HCT116 (cell line): ENCODE measurements at regions not wholly inside any gene's neighbourhood (a gene's known extent, or its start where the extent isn't known, plus 50 kb on each side); places are given as distances from the start of the nearest gene placed in this dataset.

ENCODE experiments used
- ATAC-seq: fragments of 200-7000 bp; cut with Tn5 transposase; 2 replicates; pipeline ENCODE4 v1.9.1; 2020; ENCODE audit warnings: mild to moderate bottlenecking, moderate library complexity
- BruUV-seq: library from RNA; stranded (reverse); fragments of 400-500 nt; replicated peaks from 2 replicates; lab custom pipeline; 2021; lab: Mats Ljungman, UMichigan
- CTCF ChIA-PET: fragments of 300-600 bp; sonication (Branson Sonifier 250); formaldehyde crosslinking; loops from one replicate; lab custom pipeline; 2021; ENCODE audit warnings: antibody characterized with exemption; lab: Charles Lee
- POLR2A ChIA-PET: fragments of 300-600, 350-600 bp; sonication (Branson Sonifier 250); formaldehyde crosslinking; loops from one replicate; lab custom pipeline; 2021; ENCODE audit warnings: antibody characterized with exemption; lab: Charles Lee
- RAD21 ChIA-PET, 2 experiments: fragments of 300-600 bp; sonication (Branson Sonifier 250); formaldehyde crosslinking; loops; one replicate each; lab custom pipeline; 2023; ENCODE audit warnings: low total read pairs in 2 of 2; ENCODE audit not compliant: uncharacterized antibody in 2 of 2, unreplicated experiment in 2 of 2, low non-redundant PET in 1 of 2; lab: Charles Lee
- DNase-seq: peaks from one replicate; pipeline ENCODE4 v3.0.0-alpha.2; 2010; ENCODE audit warnings: low read depth, low spot score
- H2AFZ ChIP-seq: fragments of 200-600 bp; shearing (Covaris generic), sonication (generic); 2 replicates; pipeline ENCODE4 v1.6.1; 2017; ENCODE audit warnings: low read depth, mixed run types, mixed read lengths, antibody characterized with exemption, low read length; ENCODE audit not compliant: poor library complexity, severe bottlenecking
- H3K27ac ChIP-seq: 2 replicates; pipeline ENCODE4 v1.5.1; 2012; ENCODE audit warnings: low read depth, low read length
- H3K27me3 ChIP-seq: fragments of 200-600 bp; sonication (generic); 2 replicates; pipeline ENCODE4 v1.6.1; 2016; ENCODE audit warnings: mixed run types, low read length, mixed read lengths; ENCODE audit not compliant: insufficient read depth
- H3K36me3 ChIP-seq, 2 experiments: fragments of 200-500 bp in 1 of 2; fragments of 200-600 bp in 1 of 2; sonication (Bioruptor generic) in 1 of 2; sonication (generic) in 1 of 2; 2 replicates each; pipeline versions ENCODE4 v1.5.1 to v1.6.1; 2014 to 2016; ENCODE audit warnings: low read length in 2 of 2, inconsistent platforms in 1 of 2, mixed read lengths in 1 of 2, mixed run types in 1 of 2; ENCODE audit not compliant: insufficient read depth in 2 of 2, control insufficient read depth in 1 of 2
- H3K4me1 ChIP-seq, 2 experiments: fragments of 200-600 bp in 1 of 2; sonication (generic) in 1 of 2; 2 replicates each; pipeline versions ENCODE4 v1.5.1 to v1.6.1; 2012 to 2017; ENCODE audit warnings: low read length in 2 of 2, inconsistent platforms in 1 of 2, mild to moderate bottlenecking in 1 of 2, mixed read lengths in 1 of 2, mixed run types in 1 of 2, moderate library complexity in 1 of 2; ENCODE audit not compliant: insufficient read depth in 2 of 2, control insufficient read depth in 1 of 2
- H3K4me2 ChIP-seq: fragments of 200-600 bp; sonication (generic); 2 replicates; pipeline ENCODE4 v1.6.1; 2017; ENCODE audit warnings: mixed run types, low read length, mixed read lengths
- H3K4me3 ChIP-seq, 2 experiments: fragments of 200-600 bp in 1 of 2; sonication (generic) in 1 of 2; replicated peaks in 1 of 2; 2 replicates each; pipeline ENCODE4 v1.5.1; 2011 to 2016; ENCODE audit warnings: low read length in 2 of 2, control low read depth in 1 of 2, low read depth in 1 of 2, mild to moderate bottlenecking in 1 of 2, mixed read lengths in 1 of 2, mixed run types in 1 of 2
- H3K79me2 ChIP-seq: fragments of 200-600 bp; sonication (generic); 2 replicates; pipeline ENCODE4 v1.6.1; 2017; ENCODE audit warnings: mild to moderate bottlenecking, mixed run types, low read length, moderate library complexity, mixed read lengths; ENCODE audit not compliant: insufficient read depth
- H3K9ac ChIP-seq: fragments of 200-600 bp; sonication (generic); 2 replicates; pipeline ENCODE4 v1.6.1; 2016; ENCODE audit warnings: low read length, mixed read lengths
- H3K9me2 ChIP-seq: fragments of 200-600 bp; sonication (generic), shearing (Covaris generic); 2 replicates; pipeline ENCODE4 v1.6.1; 2017; ENCODE audit warnings: mixed run types, mild to moderate bottlenecking, moderate library complexity; ENCODE audit not compliant: insufficient read depth
- H3K9me3 ChIP-seq, 2 experiments: fragments of 200-500 bp in 1 of 2; fragments of 200-600 bp in 1 of 2; sonication (Bioruptor generic) in 1 of 2; sonication (generic) in 1 of 2; 2 replicates each; pipeline ENCODE4 v1.6.1; 2014 to 2017; ENCODE audit warnings: low read length in 2 of 2, mixed read lengths in 2 of 2, inconsistent platforms in 1 of 2, low read depth in 1 of 2, mild to moderate bottlenecking in 1 of 2, mixed run types in 1 of 2, moderate library complexity in 1 of 2; ENCODE audit not compliant: control insufficient read depth in 1 of 2, insufficient read depth in 1 of 2
- H4K20me1 ChIP-seq: fragments of 200-600 bp; sonication (generic), shearing (Covaris generic); 2 replicates; pipeline ENCODE4 v1.6.1; 2017; ENCODE audit warnings: mixed run types, mild to moderate bottlenecking, moderate library complexity; ENCODE audit not compliant: insufficient read depth
- CEBPB ChIP-seq: IDR thresholded peaks from 2 replicates; pipeline ENCODE4 v1.6.1; 2012; ENCODE audit warnings: low read depth
- EGR1 ChIP-seq: IDR thresholded peaks from 2 replicates; pipeline ENCODE4 v1.6.1; 2012; ENCODE audit warnings: low read depth
- ELF1 ChIP-seq: IDR thresholded peaks from 2 replicates; pipeline ENCODE4 v1.6.1; 2012; ENCODE audit warnings: low read depth, borderline replicate concordance
- EZH2 ChIP-seq: fragments of 200-600 bp; sonication (generic); IDR thresholded peaks from 2 replicates; pipeline ENCODE4 v1.6.1; 2017; ENCODE audit warnings: antibody characterized with exemption, mixed run types
- EZH2phosphoT487 ChIP-seq: fragments of 200-600 bp; IDR thresholded peaks from 2 replicates; pipeline ENCODE4 v1.6.1; 2018; ENCODE audit warnings: antibody characterized with exemption, borderline replicate concordance
- FOSL1 ChIP-seq: IDR thresholded peaks from 2 replicates; pipeline ENCODE4 v1.6.1; 2012; ENCODE audit warnings: low read depth
- JUND ChIP-seq: IDR thresholded peaks from 2 replicates; pipeline ENCODE4 v1.6.1; 2012
- POLR2A ChIP-seq: IDR thresholded peaks from 2 replicates; pipeline ENCODE4 v1.7.0; 2011; ENCODE audit warnings: borderline replicate concordance; ENCODE audit not compliant: insufficient read depth, insufficient read length; ENCODE audit errors: extremely low read depth
- RAD21 ChIP-seq: IDR thresholded peaks from 2 replicates; pipeline ENCODE4 v1.6.1; 2012; ENCODE audit warnings: low read depth, mild to moderate bottlenecking
- SP1 ChIP-seq: IDR thresholded peaks from 2 replicates; pipeline ENCODE4 v1.6.1; 2012; ENCODE audit warnings: low read depth
- SRF ChIP-seq: IDR thresholded peaks from 2 replicates; pipeline ENCODE4 v1.6.1; 2012; ENCODE audit warnings: low read depth
- TCF7L2 ChIP-seq: IDR thresholded peaks from 2 replicates; pipeline ENCODE4 v1.7.0; 2011; ENCODE audit warnings: borderline replicate concordance, inconsistent platforms; ENCODE audit not compliant: insufficient read depth, insufficient read length; ENCODE audit errors: extremely low read depth
- ZNF274 ChIP-seq: fragments of 200-500 bp; sonication (Bioruptor generic); IDR thresholded peaks from 2 replicates; pipeline ENCODE4 v1.6.1; 2014; ENCODE audit warnings: mild to moderate bottlenecking, low read depth, low read length, inconsistent platforms
- intact Hi-C: fragments of 100-400 bp; cut with micrococcal nuclease; formaldehyde crosslinking; loops from 2 replicates; pipeline ENCODE4 v1.10.0; 2022
- TF ChIP-seq, protein P1 (sequence below), 3 experiments: fragments of 200-600 bp in 1 of 3; sonication (generic) in 1 of 3; IDR thresholded peaks in 2 of 3; conservative IDR thresholded peaks in 1 of 3; 2 replicates each; pipeline ENCODE4 v1.5.1; 2012 to 2017; ENCODE audit warnings: low read depth in 2 of 3, low read length in 2 of 3, antibody characterized with exemption in 1 of 3, borderline replicate concordance in 1 of 3, control low read depth in 1 of 3, mild to moderate bottlenecking in 1 of 3, mixed read lengths in 1 of 3, mixed run types in 1 of 3, moderate library complexity in 1 of 3; ENCODE audit not compliant: insufficient read depth in 1 of 3
- TF ChIP-seq, protein P2 (sequence below): IDR thresholded peaks from 2 replicates; pipeline ENCODE4 v1.6.1; 2012
- TF ChIP-seq, protein P3 (sequence below): IDR thresholded peaks from 2 replicates; pipeline ENCODE4 v1.6.1; 2012

DNA sequence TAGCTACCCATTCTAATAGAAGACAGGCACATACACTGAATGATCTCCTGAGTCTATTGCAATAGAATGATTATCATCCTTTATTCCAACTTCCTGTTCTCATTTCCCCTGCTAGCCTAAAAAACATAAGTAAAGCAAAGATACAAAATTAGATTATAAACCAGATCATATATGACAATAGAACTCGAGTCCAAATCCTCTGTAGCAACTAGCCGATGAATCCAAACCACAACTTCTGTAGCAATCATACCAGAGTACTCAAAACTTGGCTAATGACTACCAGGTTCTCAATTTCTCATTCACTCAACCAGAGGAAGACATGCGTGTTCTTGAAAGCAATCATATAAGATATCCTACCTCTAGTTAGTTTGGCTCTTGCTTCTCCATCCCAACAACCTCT is 622.1 kb downstream of the PSAT1 start:
- H3K9ac ChIP-seq, result no peak overlapping the region
- H3K9me3 ChIP-seq, result no peaks in the 10 kb centered on the region; a peak in 2 of 4 replicates
- no peaks in the 10 kb centered on the region for H3K36me3 ChIP-seq
- H3K79me2 ChIP-seq, result no peaks in the 10 kb centered on the region
- no peak for ATAC-seq
- H3K4me1 ChIP-seq, result no peaks in the 10 kb centered on the region
- DNase-seq, result no peak
- CTCF ChIA-PET, result no interaction called here
- intact Hi-C loops, result no loop called here
- no peak overlapping the region for H3K27ac ChIP-seq
- H2AFZ ChIP-seq, result no peak overlapping the region
- no peak overlapping the region for H3K4me3 ChIP-seq
- POLR2A ChIA-PET, result no interaction called here
- no TSS peak for BruUV-seq
- TF ChIP-seq RAD21 (no peak), ZNF274 (no peak), EGR1 (no peak), CEBPB (no peak), TCF7L2 (no peak), SP1 (no peak), EZH2phosphoT487 (no peak)
- TF ChIP-seq, protein P1, sequence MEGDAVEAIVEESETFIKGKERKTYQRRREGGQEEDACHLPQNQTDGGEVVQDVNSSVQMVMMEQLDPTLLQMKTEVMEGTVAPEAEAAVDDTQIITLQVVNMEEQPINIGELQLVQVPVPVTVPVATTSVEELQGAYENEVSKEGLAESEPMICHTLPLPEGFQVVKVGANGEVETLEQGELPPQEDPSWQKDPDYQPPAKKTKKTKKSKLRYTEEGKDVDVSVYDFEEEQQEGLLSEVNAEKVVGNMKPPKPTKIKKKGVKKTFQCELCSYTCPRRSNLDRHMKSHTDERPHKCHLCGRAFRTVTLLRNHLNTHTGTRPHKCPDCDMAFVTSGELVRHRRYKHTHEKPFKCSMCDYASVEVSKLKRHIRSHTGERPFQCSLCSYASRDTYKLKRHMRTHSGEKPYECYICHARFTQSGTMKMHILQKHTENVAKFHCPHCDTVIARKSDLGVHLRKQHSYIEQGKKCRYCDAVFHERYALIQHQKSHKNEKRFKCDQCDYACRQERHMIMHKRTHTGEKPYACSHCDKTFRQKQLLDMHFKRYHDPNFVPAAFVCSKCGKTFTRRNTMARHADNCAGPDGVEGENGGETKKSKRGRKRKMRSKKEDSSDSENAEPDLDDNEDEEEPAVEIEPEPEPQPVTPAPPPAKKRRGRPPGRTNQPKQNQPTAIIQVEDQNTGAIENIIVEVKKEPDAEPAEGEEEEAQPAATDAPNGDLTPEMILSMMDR (IDR thresholded peaks at IDR 0.05 in 2 of 3, conservative IDR thresholded peaks at IDR 0.05 in 1 of 3; ENCODE audit: borderline replicate concordance in 1 of 3, insufficient read depth in 1 of 3, low read depth in 2 of 3, low read length in 2 of 3), result no peak
- TF ChIP-seq, protein P2, sequence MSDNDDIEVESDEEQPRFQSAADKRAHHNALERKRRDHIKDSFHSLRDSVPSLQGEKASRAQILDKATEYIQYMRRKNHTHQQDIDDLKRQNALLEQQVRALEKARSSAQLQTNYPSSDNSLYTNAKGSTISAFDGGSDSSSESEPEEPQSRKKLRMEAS, result no peak
- H4K20me1 ChIP-seq, result no peaks in the 10 kb centered on the region
- H3K27me3 ChIP-seq, result no peaks in the 10 kb centered on the region
- H3K4me2 ChIP-seq, result no peak overlapping the region
- H3K9me2 ChIP-seq, result no peaks in the 10 kb centered on the region
- RAD21 ChIA-PET, result no interaction called here

DNA sequence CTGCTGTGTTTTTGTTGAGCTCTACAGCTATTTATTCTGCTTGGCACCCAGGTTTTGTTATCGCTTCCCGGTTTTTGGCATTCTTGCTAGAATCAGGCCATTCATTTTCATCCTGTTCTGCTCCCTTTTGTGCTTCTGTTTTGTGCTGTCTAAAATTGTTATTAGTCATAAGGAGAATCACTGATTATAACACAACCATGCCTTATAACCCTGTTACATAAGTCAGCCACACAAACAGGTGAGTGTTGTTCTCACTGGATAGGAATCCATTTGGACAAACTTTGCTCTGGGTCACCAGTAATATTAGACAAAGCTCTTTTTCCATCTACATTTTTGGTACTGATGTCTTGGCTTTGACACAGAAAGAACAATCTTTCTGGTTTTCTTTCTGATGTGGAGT is 622.8 kb downstream of the PSAT1 start:
- H3K9ac ChIP-seq, result no peak overlapping the region
- ChIA-PET POLR2A (no interaction called here), CTCF (no interaction called here), RAD21 (no interaction called here)
- no peaks in the 10 kb centered on the region for H3K79me2 ChIP-seq
- no peaks in the 10 kb centered on the region for H4K20me1 ChIP-seq
- no peak overlapping the region for H2AFZ ChIP-seq
- no peaks in the 10 kb centered on the region for H3K9me2 ChIP-seq
- no peak overlapping the region for H3K4me2 ChIP-seq
- intact Hi-C loops, result no loop called here
- no peaks in the 10 kb centered on the region; a peak in 2 of 4 replicates for H3K9me3 ChIP-seq
- no TSS peak for BruUV-seq
- H3K27ac ChIP-seq, result no peak overlapping the region
- no peaks in the 10 kb centered on the region for H3K4me1 ChIP-seq
- no peaks in the 10 kb centered on the region for H3K36me3 ChIP-seq
- no peak for DNase-seq
- no peak for ATAC-seq
- H3K27me3 ChIP-seq, result no peaks in the 10 kb centered on the region
- no peak overlapping the region for H3K4me3 ChIP-seq
- no peak for TF ChIP-seq EZH2
- no peak for TF ChIP-seq FOSL1
- TF ChIP-seq RAD21, result no peak
- TF ChIP-seq EZH2phosphoT487, result no peak
- no peak for TF ChIP-seq ELF1
- TF ChIP-seq, protein P3, sequence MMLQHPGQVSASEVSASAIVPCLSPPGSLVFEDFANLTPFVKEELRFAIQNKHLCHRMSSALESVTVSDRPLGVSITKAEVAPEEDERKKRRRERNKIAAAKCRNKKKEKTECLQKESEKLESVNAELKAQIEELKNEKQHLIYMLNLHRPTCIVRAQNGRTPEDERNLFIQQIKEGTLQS, result no peak
- TF ChIP-seq SRF, result no peak
- no peak for TF ChIP-seq SP1
- TF ChIP-seq, protein P2, result no peak
- no peak for TF ChIP-seq EGR1
- TF ChIP-seq POLR2A, result no peak
- TF ChIP-seq, protein P1 (IDR thresholded peaks at IDR 0.05 in 2 of 3, conservative IDR thresholded peaks at IDR 0.05 in 1 of 3; ENCODE audit: borderline replicate concordance in 1 of 3, insufficient read depth in 1 of 3, low read depth in 2 of 3, low read length in 2 of 3), result no peak
- TF ChIP-seq JUND, result no peak
